GM18868 (cell line): ENCODE measurements at regions not wholly inside any gene's neighbourhood (a gene's known extent, or its start where the extent isn't known, plus 50 kb on each side); places are given as distances from the start of the nearest gene placed in this dataset.
"Not testable (repeated sequence)": the region's sequence is repeated elsewhere in the genome, so short reads cannot be mapped to it uniquely, and the experiment has no call there.

Source experiments
- ATAC-seq: cut with Tn5 transposase; IDR thresholded peaks from one replicate; pipeline ENCODE4 v1.9.1; 2021; ENCODE audit warnings: mild to moderate bottlenecking, moderate library complexity; ENCODE audit not compliant: unreplicated experiment

DNA sequence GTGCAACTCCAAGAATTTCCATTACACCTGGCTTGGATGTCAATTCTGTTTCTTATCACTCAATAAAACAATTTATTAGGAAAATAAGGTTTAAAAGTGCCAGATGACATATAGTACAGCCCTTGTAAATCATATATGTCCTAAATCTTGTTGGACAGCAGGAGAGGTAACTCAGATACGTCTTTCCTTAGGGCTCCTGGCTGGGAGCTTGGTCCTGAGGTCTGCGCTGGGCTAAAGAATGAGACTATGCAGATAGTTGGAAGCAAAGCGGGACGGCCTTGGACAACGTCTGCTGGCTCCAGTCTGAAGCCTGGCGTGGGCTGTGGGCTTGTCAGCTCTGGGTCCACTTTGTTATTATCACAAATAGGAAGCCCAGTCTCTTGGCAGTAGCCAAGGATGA is 377.0 kb downstream of the DLEU7 start:
- no peak for ATAC-seq

DNA sequence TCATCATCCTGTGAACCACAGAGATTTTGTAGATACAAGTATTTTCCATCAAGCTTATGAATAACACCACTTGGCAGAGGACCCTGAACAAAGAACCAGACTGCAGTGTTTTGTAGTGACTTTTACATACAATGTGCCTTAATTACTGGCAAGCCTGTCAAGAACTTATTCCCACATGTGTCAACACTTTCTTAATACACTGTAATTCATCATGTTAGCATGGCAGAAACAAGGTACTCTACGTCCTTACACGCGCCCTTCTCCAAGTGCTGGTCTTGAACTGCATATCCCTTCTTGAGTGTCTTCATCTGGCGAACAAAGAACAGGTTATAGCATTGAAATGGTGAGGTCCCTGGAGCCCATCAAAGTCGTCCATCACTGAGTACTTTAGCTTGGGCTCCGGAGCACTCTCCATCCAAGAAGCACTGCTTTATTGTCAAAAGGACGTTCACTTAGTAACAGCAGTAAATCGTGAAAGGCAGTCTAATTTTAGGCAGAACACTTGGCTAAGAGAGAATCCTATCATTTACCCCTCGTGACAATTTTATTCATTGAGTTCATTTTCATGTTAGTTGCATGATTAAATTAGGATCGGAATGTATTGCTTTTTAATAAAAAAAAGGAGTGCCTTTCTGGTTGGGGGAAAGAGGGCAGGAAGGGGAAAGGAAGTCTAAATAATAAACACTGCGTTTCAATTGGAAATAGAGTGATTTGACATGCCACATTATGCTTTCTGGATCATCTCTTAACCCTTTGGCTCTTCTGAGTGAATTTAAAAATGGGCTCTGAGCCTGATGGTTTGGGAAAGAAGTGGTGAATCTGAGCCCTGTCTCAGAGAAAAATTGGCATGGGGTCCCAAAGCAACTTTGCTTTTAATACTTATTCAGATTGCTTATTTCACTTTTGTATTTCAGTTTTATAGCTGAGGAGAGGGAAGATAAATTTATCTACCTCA is 376.1 kb downstream of the DLEU7 start:
- ATAC-seq: no peak

DNA sequence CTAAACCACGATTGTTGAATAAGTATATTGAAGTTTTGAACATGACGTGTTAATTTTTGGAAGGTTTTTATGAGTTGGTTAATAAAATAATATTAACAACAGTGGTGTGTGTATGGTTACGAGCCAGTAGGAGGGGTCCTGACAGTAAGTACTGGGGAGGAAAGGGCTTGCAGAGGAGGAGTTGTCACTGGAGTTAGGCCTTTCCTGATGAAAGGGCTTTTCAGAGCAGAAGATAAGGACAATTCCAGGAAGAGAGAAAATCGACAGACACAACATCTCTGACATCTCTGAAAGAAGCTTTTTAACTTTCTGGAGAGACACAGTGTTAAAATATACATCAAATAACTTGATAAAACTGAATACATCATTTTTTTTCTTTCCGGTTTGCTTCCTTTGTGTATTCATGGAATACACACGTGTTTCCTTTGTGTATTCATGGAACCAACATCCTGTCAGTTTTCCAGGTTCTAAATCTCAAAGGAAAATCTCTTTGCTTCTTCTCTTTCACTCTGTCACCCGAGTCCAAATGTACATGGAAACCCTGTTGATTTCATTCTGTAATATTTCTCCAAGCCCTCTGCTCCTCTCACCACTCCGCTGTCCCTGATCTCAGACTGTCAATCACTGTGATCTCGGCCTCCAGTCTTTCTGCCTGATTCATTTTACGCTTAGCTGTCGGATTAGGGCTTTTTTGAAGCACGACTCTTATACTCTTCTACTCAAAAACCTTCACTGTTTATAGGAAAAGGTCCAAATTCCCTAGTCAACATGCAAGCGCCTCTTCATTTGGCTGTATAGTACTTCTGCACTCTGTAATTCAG is 374.4 kb downstream of the DLEU7 start:
- no peak for ATAC-seq

DNA sequence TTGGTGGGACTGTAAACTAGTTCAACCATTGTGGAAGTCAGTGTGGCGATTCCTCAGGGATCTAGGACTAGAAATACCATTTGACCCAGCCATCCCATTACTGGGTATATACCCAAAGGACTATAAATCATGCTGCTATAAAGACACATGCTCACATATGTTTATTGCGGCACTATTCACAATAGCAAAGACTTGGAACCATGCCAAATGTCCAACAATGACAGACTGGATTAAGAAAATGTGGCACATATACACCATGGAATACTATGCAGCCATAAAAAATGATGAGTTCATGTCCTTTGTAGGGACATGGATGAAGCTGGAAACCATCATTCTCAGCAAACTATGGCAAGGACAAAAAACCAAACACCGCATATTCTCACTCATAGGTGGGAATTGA is 370.4 kb downstream of the DLEU7 start:
- ATAC-seq: not testable (repeated sequence)

DNA sequence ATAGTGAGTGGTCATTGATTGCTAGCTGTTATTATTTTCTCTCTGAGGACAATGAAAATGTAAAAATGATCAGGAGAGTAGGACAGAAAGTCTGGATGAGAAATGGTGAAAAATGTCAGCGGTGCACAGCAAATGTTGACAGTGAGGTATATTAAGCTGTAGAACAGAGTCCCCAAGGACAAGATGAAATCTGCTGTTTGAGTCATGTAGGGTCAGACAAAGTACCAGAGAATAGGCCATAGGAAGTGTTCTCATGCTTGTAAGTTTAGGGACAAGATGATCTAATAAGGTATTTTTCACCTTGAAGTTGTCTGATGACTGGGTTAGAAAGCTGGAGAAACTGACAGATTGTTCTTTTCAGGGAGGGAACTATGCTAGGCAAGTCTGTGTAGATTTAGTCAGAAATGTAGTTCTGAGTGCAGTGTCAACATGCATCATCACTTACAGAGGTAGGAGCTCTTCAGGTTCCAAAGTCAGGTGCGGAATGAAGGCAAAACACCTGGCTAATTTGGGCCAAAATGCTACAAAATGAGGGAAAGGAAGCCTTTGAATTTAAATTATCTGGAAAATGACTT is 369.3 kb downstream of the DLEU7 start:
- no peak for ATAC-seq

DNA sequence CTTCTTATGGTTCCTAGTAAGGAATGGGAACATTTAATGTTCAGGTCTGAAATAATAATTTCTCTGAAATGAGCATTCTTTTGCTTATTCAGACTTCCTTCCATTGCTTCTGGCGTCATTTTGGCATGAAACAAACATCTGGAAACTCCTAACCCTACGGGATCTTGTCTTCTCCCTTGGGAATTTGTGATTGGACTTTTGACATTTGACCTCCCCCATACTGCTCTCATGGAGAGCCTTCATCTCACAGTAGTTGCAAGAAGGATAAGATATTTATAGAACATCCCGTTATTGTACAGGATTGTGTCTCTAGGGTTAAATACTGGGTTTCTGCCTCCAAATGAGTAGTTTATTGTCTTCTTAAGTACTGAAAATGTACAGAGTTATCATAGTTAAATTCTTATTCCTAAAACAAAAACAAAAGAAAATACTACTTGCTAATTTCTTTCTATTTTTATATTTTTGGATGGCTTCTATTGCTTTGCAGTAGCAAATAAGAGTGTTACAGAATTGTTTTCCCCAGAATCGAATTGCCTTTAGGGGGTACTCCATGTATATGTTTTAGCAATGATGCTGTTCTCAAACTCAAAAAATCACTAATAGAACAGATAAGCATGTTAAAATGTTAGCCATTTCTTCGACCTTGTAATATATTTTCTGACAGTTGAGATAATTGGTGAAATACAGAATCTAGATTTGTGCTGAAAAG is 366.8 kb downstream of the DLEU7 start:
- ATAC-seq: no peak

DNA sequence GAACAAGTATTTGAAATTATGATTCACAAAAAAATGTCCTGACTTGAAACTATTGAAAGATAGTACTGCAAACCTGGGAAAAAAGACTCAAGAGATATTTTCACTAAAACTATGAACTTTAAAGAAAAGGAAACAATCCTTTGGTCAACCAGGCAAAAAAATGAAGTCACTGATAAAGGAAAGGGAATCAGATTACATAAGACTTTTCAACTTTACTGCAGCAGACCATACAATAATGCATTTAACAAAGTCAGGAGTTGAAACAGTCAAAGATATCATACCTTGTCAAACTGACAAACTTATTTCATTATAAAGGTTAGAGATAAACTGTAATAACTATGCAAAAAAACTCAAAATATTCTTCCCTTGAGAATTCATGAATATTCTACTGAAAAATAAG is 361.6 kb downstream of the DLEU7 start:
- no peak for ATAC-seq

DNA sequence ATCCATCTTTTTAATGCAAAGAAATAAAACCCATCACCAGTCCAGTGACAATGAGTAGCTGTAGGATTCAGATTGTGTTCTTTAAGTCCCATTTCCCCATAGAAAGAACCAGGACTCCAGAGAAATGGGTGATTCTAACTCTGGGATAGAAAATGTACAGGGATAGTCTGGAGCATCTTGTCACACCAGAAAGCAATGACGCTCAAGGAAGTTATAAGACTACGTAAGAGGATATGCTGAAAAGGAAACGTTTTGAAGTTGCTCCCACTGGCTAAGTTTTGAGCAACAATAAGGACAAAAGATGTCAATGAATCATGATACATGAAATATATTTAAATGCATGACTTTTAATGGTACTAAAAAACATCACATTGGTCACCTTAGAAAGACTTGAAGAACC is 360.1 kb downstream of the DLEU7 start:
- ATAC-seq: no peak

DNA sequence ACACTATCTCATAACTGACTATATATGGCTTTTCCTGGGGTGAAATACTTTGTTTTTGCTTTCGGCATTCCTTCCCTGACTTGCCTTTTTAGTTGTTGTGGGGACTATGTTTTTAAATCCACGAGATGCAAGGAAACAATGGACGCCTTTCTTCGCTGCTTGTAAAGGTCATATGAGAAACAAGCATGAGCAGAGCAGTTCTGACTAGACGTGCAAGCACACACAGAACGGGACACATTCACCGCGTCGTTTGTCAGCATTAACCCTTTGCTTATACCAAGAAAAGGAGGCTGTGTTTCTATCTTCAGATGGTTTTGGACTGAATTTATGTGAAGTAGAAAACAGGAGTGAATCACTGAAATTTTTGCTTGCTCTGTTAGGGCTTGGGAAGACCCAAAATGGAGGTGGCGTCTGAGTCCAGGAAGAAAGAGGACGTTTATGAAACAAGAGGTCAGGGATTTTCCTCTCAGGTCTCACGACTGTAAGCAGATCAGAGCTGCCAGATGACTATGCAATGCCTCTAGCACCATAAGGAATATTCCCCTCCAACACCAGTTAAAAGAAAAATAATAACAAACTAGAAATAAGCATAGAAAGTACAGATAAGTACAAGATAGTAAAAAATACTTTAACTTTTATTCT is 358.9 kb downstream of the DLEU7 start:
- no peak for ATAC-seq

DNA sequence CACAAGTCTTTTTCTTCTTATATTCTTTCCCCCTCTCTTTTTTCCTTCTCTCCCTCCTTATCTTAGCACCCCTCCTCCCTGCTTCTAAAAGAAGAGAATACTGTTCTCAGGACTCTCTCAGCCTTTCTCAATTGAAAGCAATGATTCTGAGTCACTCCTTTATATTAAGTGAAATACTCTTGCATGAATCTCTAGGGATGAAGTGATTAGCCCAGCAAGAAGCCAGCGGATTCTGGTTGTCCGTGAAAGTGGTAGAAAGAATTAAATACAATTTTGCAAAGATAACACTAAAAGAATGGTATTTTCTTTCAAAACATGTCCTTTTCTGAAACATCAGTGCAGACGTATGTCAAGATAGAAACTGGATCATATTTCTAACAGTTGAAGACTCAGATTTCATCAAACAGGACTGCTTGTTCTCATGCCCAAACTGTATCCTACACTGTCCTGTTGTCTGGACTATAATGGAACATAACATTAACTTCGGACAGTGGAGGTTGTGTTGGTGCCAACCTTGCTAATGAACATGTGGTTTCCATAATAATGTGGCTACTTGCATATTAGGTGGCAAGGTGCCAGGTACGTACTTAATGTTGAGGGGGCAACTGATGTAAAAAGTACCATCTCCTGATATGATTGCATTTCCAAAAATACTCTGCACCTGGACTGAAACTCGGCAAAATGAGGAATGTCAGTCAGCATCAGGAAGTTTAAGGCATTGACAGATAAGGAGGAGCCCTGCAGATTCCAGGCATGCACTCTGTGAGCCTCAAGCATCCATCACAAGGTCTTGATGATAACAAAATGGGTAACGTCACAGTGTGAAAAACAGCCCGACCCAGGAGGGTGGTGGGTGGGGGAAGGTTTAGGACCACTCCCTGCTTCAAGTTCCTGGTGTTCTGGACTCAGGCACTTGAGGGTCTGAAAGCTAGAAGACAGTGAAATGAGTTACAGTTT is 357.2 kb downstream of the DLEU7 start:
- no peak for ATAC-seq

DNA sequence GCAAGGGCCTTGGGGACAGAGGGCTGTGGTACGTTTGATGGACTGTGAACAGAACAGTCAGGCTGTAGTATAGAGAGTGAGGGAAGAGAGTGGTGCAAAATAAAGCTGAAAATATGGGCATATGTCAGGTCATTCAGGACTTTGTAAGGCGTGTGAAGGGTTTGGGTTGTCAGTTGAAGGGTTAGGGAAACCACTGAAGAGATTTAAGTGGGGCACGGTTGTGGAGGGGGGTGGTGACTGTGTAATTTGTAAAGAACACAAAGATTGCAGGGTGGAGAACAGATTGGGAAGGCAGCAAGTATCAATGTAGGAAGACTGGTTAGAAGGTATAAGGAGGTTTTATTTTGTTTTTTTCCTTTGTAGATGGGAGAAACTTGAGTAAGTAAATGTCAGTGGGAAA is 349.8 kb downstream of the DLEU7 start:
- no peak for ATAC-seq

DNA sequence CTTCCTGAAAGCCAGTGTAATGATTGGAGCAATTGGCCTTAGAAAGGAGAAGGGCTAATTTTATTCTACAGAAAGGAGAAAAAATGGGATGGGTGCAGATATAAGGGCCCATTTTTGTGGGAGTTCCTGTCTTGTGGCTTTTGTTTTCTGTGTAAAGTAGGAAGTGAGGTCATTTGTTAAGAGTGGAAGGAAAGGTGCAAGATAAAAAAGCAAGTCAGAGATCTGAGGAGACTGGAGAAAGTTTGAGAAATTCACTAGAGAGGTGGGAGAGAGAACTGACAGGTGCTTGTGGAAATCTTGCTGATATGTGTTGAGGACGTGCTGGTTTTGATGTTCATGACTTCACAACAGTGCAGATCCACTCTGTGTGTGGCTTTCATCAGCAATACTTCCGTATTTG is 349.4 kb downstream of the DLEU7 start:
- no peak for ATAC-seq

DNA sequence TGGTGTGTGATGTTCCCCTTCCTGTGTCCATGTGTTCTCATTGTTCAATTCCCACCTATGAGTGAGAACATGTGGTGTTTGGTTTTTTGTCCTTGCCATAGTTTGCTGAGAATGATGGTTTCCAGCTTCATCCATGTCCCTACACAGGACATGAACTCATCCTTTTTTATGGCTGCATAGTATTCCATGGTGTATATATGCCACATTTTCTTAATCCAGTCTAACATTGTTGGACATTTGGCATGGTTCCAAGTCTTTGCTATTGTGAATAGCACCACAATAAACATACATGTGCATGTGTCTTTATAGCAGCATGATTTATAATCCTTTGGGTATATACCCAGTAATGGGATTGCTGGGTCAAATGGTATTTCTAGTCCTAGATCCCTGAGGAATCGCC is 340.3 kb downstream of the DLEU7 start:
- ATAC-seq: not testable (repeated sequence)

DNA sequence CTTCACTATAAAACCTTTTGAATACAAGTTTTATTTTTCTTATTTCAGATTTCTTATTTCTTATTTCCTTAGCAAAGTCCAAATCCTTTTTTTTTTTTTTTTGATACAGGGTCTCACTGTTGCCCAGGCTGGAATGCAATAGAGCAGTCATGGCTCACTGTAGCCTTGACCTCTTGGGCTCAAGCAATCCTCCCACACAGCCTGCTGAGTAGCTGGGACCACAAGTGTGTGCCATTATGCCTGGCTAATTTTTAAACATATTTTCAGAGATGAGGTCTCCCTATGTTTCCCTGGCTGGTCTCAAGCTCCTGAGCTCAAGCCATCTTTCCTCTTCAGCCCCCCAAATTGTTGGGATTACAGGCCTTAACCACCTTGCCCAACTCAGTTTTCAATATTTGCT is 334.3 kb downstream of the DLEU7 start:
- ATAC-seq: no peak

DNA sequence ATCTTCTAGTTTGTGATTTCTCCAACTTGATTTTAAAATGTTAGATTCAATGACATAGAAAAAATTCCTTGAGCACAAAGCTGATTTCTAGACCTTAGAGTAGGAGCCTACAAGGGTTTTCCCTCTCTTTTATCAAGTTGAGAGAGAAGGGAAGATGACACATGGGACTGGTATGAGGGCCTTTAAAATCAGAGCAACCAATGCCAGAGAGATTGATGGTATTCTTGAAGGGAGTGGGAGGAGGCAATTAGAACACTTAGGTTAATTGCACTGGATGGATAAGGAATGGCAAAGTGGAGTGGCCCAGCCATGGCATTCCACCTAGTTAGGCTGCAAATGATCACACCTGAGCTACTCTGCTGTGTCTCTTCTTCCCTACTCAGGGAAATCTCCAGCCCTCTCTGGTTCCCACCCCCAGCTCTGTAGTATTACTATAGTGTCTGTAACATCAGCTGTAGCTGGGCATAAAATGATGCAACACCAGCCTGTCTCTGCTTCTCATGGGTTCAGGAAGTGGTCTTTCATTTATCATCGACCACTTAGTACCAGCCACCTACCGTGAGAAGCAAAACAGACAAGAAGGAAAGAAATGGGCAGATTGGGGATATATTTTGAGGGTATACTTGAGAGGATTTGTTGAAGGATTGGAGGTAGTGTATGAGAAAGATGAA is 333.6 kb downstream of the DLEU7 start:
- no peak for ATAC-seq

DNA sequence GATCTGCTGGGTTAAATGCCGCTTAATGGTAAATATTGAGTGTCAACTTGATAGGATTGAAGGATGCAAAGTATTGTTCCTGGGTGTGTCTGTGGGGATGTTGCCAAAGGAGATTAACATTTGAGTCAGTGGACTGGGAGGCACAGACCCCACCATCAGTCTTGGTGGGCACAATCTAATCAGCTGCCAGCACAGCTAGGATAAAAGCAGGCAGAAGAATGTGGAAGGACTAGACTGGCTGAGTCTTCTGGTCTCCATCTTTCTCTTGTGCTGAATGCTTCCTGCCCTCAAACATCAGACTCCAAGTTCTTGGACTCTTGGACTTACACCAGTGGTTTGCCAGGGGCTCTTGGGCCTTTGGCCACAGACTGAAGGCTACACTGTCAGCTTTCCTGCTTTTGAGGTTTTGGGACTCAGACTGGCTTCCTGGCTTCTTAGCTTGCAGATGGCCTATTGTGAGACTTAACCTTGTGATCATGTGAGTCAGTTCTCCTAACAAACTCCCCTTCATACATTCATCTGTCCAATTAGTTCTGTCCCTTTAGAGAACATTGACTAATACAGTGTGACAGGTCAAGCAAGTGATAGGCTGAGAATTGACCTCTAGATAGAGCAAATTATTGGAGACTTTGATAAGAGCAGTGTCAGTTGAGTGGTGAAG is 332.5 kb downstream of the DLEU7 start:
- not testable (repeated sequence) for ATAC-seq

DNA sequence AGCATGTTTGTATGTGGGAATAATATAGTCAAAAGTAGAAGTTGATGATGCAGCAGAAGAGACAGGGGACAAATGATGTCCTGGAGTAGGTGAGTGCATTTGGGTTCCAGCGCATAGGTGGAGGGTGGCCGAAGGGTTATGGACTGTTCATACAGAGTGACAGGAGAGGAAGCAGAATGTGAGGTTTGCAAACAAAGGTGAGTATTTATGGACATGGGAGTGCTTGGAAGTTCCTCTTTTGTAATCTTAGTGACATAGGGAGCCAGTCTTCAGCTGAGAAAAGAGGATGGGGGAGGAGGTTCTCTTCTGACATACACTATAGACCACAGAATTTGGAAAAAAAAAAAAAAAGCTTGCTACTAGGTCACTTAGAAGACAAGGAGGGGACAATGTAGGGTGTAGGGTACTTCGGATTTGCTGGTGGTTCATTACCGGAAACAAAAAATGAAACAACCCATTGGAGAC is 331.6 kb downstream of the DLEU7 start:
- ATAC-seq: peak; percentile 46
